ENCODE measurements at regions not wholly inside any gene's neighbourhood (a gene's known extent, or its start where the extent isn't known, plus 50 kb on each side); places are given as distances from the start of the nearest gene placed in this dataset.

DNA sequence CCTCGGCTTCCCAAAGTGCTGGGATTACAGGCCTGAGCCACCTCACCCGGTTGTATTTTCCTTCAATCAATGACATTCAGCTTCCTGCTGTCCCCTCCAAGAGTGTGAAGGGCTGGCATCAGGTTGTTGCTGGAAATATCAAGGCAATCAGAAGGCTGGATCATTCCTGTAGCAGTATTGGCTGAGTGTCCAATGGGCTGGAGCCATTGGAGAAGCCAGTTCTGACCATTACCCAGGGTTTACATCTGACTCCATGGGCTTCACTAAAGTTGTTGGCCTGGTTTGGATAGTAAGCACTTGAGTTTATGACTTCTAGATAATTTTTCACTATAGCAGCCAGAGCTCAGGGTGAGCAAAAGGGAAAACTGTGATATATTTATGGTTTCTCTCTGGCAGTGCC is 137.0 kb downstream of the DLEU7 start:
- intact Hi-C loops (cut with DNase I), result no loop called here
- no peaks in the 10 kb centered on the region for H3K27me3 ChIP-seq
- H3K27ac ChIP-seq, result no peak overlapping the region
- TF ChIP-seq, protein P1, sequence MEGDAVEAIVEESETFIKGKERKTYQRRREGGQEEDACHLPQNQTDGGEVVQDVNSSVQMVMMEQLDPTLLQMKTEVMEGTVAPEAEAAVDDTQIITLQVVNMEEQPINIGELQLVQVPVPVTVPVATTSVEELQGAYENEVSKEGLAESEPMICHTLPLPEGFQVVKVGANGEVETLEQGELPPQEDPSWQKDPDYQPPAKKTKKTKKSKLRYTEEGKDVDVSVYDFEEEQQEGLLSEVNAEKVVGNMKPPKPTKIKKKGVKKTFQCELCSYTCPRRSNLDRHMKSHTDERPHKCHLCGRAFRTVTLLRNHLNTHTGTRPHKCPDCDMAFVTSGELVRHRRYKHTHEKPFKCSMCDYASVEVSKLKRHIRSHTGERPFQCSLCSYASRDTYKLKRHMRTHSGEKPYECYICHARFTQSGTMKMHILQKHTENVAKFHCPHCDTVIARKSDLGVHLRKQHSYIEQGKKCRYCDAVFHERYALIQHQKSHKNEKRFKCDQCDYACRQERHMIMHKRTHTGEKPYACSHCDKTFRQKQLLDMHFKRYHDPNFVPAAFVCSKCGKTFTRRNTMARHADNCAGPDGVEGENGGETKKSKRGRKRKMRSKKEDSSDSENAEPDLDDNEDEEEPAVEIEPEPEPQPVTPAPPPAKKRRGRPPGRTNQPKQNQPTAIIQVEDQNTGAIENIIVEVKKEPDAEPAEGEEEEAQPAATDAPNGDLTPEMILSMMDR (IDR thresholded peaks at IDR 0.05), result no peak
- no peak for TF ChIP-seq POLR2A (IDR thresholded peaks at IDR 0.05)
- DNase-seq (no peak), ATAC-seq (no peak)
- H3K9me3 ChIP-seq, result no peaks in the 10 kb centered on the region
- 83 to 100% methylated on average over 2 of the region's 2 CpGs for WGBS, 2 donors
- no peaks in the 10 kb centered on the region for H3K4me1 ChIP-seq
- no peak overlapping the region for H3K4me3 ChIP-seq
- H3K36me3 ChIP-seq (replicated peaks in 1 of 2; ENCODE audit: insufficient read depth in 1 of 2, low read depth in 2 of 2), result no peaks in the 10 kb centered on the region

DNA sequence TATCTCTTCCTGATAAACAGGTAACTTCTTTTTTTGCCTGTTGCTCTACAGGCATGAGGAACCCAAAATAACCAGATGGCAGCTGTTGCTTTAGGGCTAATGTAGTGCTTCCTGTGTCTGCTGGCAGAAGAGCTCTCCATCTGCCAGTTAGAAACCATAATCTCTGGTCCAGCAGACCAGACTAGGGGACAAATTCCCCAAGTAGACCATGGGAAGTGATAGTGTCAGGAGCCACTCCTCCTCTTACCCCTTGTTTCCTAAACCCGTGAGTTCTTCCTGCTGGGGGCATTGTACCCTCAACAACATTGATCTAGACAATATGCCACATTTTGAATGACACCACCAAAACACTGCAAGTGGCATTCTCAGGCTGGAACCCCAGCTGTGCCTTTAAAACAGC is 135.9 kb downstream of the DLEU7 start:
- H3K9me3 ChIP-seq, result no peaks in the 10 kb centered on the region
- no peaks in the 10 kb centered on the region for H3K27me3 ChIP-seq
- WGBS, 2 donors, result 60 to 82% methylated on average over 1 of the region's 1 CpG
- no peak for ATAC-seq
- intact Hi-C loops (cut with DNase I), result no loop called here
- TF ChIP-seq, protein P1 (IDR thresholded peaks at IDR 0.05), result no peak
- TF ChIP-seq POLR2A (IDR thresholded peaks at IDR 0.05), result no peak
- DNase-seq, result no peak
- H3K36me3 ChIP-seq (replicated peaks in 1 of 2; ENCODE audit: insufficient read depth in 1 of 2, low read depth in 2 of 2), result no peaks in the 10 kb centered on the region
- no peaks in the 10 kb centered on the region for H3K4me1 ChIP-seq
- no peak overlapping the region for H3K27ac ChIP-seq
- no peak overlapping the region for H3K4me3 ChIP-seq

DNA sequence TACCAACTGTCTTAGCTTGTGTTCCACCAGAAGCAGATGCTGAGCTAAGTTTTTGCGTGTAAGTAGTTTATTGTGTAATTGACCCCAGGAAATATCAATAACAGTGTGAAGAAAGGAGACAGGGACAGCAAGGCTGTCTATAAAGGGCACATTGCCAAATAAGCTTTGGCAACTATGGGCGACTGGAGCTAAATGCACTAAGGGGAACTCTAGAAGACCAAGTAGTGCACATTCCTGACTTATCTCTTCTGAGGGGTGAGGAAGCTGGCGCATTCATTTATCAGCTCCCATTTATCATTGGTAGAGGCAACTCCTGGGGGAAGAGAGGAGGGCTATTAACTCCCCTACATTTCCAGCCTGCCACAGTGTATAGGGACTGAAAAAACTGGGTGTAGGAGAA is 135.0 kb downstream of the DLEU7 start:
- no peaks in the 10 kb centered on the region for H3K27me3 ChIP-seq
- no peak overlapping the region for H3K4me3 ChIP-seq
- no peaks in the 10 kb centered on the region for H3K9me3 ChIP-seq
- TF ChIP-seq POLR2A (IDR thresholded peaks at IDR 0.05), result no peak
- TF ChIP-seq, protein P1 (IDR thresholded peaks at IDR 0.05), result no peak
- no peak for ATAC-seq
- H3K27ac ChIP-seq, result no peak overlapping the region
- H3K4me1 ChIP-seq, result no peaks in the 10 kb centered on the region
- DNase-seq, result no peak
- no peaks in the 10 kb centered on the region for H3K36me3 ChIP-seq (replicated peaks in 1 of 2; ENCODE audit: insufficient read depth in 1 of 2, low read depth in 2 of 2)
- intact Hi-C loops (cut with DNase I), result no loop called here
- 26 to 38% methylated on average over 3 of the region's 3 CpGs for WGBS, 2 donors

DNA sequence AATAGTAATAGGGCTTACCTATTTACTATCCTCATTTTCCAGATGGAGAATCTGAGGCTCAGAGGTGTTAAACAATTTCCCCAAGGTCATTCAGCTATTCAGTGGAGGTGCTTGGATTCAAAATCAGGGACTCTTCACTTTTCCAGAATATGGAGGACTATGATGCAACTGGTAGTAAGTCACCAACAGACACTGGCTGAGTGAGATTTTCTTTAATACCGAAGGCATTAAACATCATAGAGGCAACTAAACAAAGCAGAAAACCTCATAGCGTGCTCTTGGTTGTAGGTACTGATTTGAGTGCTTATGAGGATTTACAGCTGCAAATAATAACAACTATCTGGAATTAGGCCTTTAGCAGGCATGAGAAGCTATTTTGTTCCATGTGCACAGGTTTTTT is 134.4 kb downstream of the DLEU7 start:
- no peak overlapping the region for H3K4me3 ChIP-seq
- no peak for TF ChIP-seq POLR2A (IDR thresholded peaks at IDR 0.05)
- no peak for ATAC-seq
- no peak for DNase-seq
- no peaks in the 10 kb centered on the region for H3K27me3 ChIP-seq
- H3K9me3 ChIP-seq, result no peaks in the 10 kb centered on the region
- 95 to 97% methylated on average over 2 of the region's 2 CpGs for WGBS, 2 donors
- no peaks in the 10 kb centered on the region for H3K36me3 ChIP-seq (replicated peaks in 1 of 2; ENCODE audit: insufficient read depth in 1 of 2, low read depth in 2 of 2)
- H3K27ac ChIP-seq, result no peak overlapping the region
- intact Hi-C loops (cut with DNase I), result no loop called here
- no peaks in the 10 kb centered on the region for H3K4me1 ChIP-seq

DNA sequence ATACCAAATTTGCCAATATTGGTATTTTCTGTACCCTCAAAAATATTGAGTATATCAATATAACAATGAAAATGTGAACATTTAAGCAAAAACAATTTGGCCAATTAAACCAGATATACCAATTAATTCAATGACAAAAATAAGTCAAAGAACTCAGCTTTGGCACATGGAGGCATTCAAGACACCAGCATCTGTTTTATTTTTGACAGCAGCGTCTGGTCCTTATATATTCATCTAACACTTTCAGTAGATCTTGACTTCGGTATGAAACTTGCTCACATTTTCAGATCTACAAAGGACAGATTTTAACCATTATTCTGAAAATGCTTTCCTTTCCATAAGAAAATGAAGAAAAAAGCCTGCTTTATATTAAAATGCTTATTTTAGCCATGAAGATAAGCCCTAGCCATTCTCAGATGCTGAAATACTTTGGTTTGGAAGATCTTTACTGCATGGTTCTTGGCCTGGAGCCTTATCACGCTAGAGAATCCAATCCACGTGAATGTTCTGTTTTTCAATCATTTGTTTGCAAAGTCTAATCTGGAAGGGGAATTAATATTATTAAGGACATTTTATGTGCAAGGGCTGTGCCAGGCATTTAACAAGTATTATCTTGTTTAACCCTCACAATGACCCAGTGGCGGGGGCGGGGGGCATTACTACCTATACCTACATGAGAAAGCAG is 132.2 kb downstream of the DLEU7 start:
- no peak for ATAC-seq
- Histone ChIP-seq H3K36me3 (replicated peaks in 1 of 2; ENCODE audit: insufficient read depth in 1 of 2, low read depth in 2 of 2) (no peaks in the 10 kb centered on the region), H3K4me1 (no peaks in the 10 kb centered on the region), H3K9me3 (no peaks in the 10 kb centered on the region), H3K27ac (no peak overlapping the region), H3K27me3 (no peaks in the 10 kb centered on the region), H3K4me3 (no peak overlapping the region)
- intact Hi-C loops (cut with DNase I), result no loop called here
- 56 to 71% methylated on average over 6 of the region's 6 CpGs for WGBS, 2 donors
- TF ChIP-seq POLR2A (IDR thresholded peaks at IDR 0.05), result no peak
- TF ChIP-seq, protein P1 (IDR thresholded peaks at IDR 0.05), result no peak
- no peak for DNase-seq

Measured in body of pancreas (tissue), 4 donors.